Activated gamma-delta T cell treated with anti-CD3 and anti-CD28 coated beads, Interleukin-2, amount 50 U/mL, for 16 hours (primary cell): ENCODE measurements at regions not wholly inside any gene's neighbourhood (a gene's known extent, or its start where the extent isn't known, plus 50 kb on each side); places are given as distances from the start of the nearest gene placed in this dataset.

Experiments used
- DNase-seq: peaks from one replicate; pipeline ENCODE4 v3.0.0-alpha.2; 2020; ENCODE audit warnings: low read depth

DNA sequence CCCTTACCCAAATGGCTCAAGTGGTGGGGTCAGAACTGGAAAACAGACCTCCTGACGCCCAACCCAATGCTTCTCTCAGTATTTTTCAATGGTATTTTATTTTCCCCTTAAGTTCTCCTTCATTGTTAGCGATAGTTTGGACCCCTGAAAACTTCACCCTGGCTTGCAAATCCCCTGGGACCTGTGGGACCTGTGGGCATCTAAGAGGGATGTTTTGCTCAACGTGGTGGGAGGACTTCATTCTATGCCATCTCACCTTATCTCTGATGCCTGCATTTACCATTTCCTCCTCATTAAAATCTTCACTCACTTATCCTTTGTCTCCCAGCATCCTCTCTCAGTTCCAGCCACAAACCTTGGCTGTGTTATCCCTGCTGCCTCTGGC is 59.4 kb upstream of the GZMB start:
- DNase-seq = no peak

DNA sequence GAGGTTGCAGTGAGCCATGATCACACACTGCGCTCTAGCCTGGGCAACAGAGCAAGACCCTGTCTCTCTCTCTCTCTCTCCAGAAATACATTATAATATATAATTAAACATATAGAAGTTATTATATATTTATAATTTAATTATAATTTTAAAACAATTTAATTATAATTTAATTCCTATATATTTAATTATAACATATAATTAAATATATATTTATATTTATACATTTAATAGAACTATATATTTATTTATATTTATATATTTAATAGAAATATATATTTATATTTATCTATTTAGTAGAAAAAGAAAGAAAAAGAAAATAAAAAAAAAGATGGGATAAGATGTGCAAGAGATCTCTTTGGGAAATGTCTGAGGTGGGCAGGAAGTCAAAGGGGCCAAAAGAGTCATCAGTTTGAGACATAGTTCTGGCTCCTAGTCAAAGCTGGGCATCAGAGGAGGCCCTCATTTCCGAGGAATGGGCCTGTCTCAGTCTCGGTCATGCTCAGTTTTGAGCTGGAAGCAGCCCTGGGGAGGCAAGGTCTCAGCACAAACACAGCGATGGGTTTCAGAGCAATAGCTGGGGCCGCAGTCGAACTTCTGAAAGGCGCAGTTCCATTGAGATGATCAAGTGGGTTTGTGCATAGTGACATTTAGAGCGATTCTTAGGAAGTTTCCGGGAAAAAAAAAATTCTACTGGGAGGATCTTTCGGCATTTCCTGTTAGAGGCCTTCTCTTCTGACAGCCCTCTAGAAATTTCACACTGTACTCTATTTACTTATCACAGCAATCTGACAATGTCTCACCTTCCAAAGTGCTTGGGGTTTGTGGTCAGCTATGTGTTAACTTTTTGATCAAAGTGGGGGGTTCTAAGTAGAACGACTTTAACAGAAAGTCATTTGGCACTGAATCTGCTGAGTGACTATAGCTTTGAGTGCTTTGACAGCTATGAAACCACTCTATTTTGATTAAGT is 58.7 kb upstream of the GZMB start:
- peak; percentile 43 for DNase-seq

DNA sequence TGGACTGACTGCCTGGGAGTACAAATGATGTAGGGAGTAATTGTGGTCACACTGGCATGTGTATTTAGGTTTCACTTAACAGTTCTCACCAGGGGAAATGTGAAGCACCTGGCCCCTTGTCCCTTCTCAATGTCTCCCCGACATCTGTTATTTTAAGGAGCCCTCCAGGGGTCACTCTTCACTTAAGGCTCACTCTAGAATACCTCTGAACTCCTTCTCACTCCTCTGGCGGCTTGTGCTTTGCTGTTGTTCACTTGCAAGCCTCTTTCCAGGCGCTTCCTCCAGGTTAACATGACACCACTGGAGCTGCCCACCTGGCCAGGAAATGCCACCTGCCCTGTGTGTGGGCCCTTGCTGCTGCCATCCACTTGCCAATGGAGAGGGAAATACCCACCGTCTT is 56.5 kb upstream of the GZMB start:
- DNase-seq = no peak

DNA sequence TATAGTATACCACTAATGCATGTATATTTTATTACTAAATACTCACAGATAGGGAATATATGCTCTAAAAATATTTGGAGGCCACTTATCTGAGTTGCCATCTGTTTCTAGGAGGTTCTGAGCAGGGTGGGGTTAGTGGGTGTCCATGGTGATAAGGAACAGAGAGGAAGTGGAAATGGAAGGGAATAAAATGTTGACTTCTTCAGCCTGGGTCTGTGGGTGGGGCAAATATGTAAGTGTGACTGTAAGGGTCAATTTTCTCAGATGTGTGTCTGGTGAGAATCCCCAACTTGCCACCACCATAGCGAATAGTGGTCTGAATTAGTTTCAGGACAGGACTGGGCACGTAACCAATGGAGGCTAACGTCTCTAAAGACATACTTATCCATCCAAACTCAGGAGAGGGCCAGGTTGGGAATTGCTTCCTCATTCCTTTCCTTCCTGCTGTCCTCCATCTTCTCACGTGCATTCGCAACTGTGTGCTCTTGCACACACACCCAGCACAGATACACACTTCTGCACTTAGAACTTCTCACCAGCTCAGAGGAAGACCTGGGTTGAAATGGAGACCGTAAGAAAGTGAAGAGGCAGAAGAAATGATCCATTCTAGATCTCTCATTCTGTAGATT is 54.2 kb upstream of the GZMB start:
- DNase-seq = no peak
